ENCODE measurements at regions not wholly inside any gene's neighbourhood (a gene's known extent, or its start where the extent isn't known, plus 50 kb on each side); places are given as distances from the start of the nearest gene placed in this dataset.

DNA sequence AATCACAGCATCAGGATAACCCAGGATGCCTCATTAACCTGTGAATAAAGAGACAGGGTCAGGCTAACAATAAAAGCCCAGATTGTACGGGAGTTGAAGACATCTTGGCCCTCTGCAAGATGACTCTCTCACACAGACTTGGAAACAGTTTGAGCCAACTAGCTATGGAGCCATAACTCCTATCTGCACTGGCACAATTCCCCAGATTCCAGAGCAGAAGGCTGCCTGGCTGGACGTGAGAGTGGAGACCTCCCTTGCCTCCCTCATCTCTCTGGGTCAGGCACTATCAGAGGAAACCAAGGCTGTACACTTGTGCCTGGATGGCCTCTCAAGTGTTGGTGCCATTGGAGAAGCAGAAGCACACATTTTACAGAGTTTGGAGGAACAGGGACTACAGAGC is 312.6 kb downstream of the THBS2 start:
- no peaks in the 10 kb centered on the region for H3K36me3 ChIP-seq (ENCODE audit: control insufficient read depth in 4 of 4, insufficient read depth in 3 of 4, low read depth in 1 of 4, low read length in 3 of 4)
- no peak overlapping the region for H3K4me3 ChIP-seq (ENCODE audit: low read depth in 1 of 3, low read length in 3 of 3)
- no peak overlapping the region for H3K27ac ChIP-seq (ENCODE audit: low read depth in 1 of 2, low read length in 2 of 2)
- H3K4me1 ChIP-seq (ENCODE audit: control insufficient read depth in 4 of 4, insufficient read depth in 4 of 4, low read length in 3 of 4): no peaks in the 10 kb centered on the region
- TF ChIP-seq YY1 (IDR thresholded peaks at IDR 0.05) (no peak), TAF1 (conservative IDR thresholded peaks at IDR 0.05) (no peak), HNF4G (IDR thresholded peaks at IDR 0.05) (no peak), CTCF (IDR thresholded peaks at IDR 0.05; ENCODE audit: low read depth, low read length, missing input control) (no peak), ATF3 (IDR thresholded peaks at IDR 0.05) (no peak), EGR1 (IDR thresholded peaks at IDR 0.05; ENCODE audit: low read depth in 2 of 2) (no peak), MAX (IDR thresholded peaks at IDR 0.05) (no peak), FOXA1 (IDR thresholded peaks at IDR 0.05) (no peak), GABPA (IDR thresholded peaks at IDR 0.05 in 1 of 2, conservative IDR thresholded peaks at IDR 0.05 in 1 of 2) (no peak), JUND (IDR thresholded peaks at IDR 0.05) (no peak), RAD21 (IDR thresholded peaks at IDR 0.05) (no peak), NR2F2 (IDR thresholded peaks at IDR 0.05) (no peak), RXRA (IDR thresholded peaks at IDR 0.05) (no peak), ZBTB33 (IDR thresholded peaks at IDR 0.05) (no peak), SP1 (IDR thresholded peaks at IDR 0.05) (no peak)
- TF ChIP-seq, protein P1, sequence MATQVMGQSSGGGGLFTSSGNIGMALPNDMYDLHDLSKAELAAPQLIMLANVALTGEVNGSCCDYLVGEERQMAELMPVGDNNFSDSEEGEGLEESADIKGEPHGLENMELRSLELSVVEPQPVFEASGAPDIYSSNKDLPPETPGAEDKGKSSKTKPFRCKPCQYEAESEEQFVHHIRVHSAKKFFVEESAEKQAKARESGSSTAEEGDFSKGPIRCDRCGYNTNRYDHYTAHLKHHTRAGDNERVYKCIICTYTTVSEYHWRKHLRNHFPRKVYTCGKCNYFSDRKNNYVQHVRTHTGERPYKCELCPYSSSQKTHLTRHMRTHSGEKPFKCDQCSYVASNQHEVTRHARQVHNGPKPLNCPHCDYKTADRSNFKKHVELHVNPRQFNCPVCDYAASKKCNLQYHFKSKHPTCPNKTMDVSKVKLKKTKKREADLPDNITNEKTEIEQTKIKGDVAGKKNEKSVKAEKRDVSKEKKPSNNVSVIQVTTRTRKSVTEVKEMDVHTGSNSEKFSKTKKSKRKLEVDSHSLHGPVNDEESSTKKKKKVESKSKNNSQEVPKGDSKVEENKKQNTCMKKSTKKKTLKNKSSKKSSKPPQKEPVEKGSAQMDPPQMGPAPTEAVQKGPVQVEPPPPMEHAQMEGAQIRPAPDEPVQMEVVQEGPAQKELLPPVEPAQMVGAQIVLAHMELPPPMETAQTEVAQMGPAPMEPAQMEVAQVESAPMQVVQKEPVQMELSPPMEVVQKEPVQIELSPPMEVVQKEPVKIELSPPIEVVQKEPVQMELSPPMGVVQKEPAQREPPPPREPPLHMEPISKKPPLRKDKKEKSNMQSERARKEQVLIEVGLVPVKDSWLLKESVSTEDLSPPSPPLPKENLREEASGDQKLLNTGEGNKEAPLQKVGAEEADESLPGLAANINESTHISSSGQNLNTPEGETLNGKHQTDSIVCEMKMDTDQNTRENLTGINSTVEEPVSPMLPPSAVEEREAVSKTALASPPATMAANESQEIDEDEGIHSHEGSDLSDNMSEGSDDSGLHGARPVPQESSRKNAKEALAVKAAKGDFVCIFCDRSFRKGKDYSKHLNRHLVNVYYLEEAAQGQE (IDR thresholded peaks at IDR 0.05): no peak
- no peaks in the 10 kb centered on the region for H3K9me3 ChIP-seq (ENCODE audit: control insufficient read depth in 4 of 4, low read length in 3 of 4)
- H3K27me3 ChIP-seq (ENCODE audit: control insufficient read depth in 4 of 4, insufficient read depth in 4 of 4, low read length in 3 of 4): peaks cover 0 to 2% (median 0%) of the 10 kb centered on the region in 4 donors
- H3K9ac ChIP-seq (ENCODE audit: low read depth in 1 of 2, low read length in 2 of 2): no peak overlapping the region
- no peak for DNase-seq (ENCODE audit: low spot score)
- WGBS: 62% methylated on average over 2 of the region's 2 CpGs

DNA sequence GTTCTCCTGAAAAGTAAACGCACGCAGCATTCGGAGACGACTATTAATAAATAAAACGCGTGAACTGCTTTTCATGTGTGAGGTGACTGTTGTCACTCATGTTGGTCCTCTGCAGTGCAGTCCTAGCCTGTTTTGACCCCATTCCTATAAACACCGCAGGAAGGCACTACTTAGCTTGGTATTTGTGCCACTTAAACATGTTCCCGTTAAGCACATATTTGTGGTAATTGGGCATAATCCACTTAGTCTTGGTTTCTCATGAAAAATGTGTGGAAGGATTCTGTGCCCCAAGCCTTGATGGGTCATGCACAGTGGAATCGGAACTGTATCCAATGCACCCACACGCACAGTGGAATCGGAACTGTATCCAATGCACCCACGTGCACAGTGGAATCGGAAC is 313.9 kb downstream of the THBS2 start:
- H3K9ac ChIP-seq (ENCODE audit: low read depth in 1 of 2, low read length in 2 of 2): no peak overlapping the region
- H3K27me3 ChIP-seq (ENCODE audit: control insufficient read depth in 4 of 4, insufficient read depth in 4 of 4, low read length in 3 of 4): peaks cover 0 to 2% (median 0%) of the 10 kb centered on the region in 4 donors
- H3K4me3 ChIP-seq (ENCODE audit: low read depth in 1 of 3, low read length in 3 of 3): no peak overlapping the region
- WGBS: 79% methylated on average over 13 of the region's 13 CpGs
- no peak for DNase-seq (ENCODE audit: low spot score)
- H3K36me3 ChIP-seq (ENCODE audit: control insufficient read depth in 4 of 4, insufficient read depth in 3 of 4, low read depth in 1 of 4, low read length in 3 of 4): no peaks in the 10 kb centered on the region
- no peaks in the 10 kb centered on the region for H3K4me1 ChIP-seq (ENCODE audit: control insufficient read depth in 4 of 4, insufficient read depth in 4 of 4, low read length in 3 of 4)
- no peaks in the 10 kb centered on the region for H3K9me3 ChIP-seq (ENCODE audit: control insufficient read depth in 4 of 4, low read length in 3 of 4)
- no peak overlapping the region for H3K27ac ChIP-seq (ENCODE audit: low read depth in 1 of 2, low read length in 2 of 2)
- TF ChIP-seq SP1 (IDR thresholded peaks at IDR 0.05) (no peak), CTCF (IDR thresholded peaks at IDR 0.05; ENCODE audit: low read depth, low read length, missing input control) (no peak), FOXA1 (IDR thresholded peaks at IDR 0.05) (no peak), RAD21 (IDR thresholded peaks at IDR 0.05) (no peak), EGR1 (IDR thresholded peaks at IDR 0.05; ENCODE audit: low read depth in 2 of 2) (no peak), ATF3 (IDR thresholded peaks at IDR 0.05) (no peak), GABPA (IDR thresholded peaks at IDR 0.05 in 1 of 2, conservative IDR thresholded peaks at IDR 0.05 in 1 of 2) (no peak), NR2F2 (IDR thresholded peaks at IDR 0.05) (no peak), RXRA (IDR thresholded peaks at IDR 0.05) (no peak), FOXA2 (IDR thresholded peaks at IDR 0.05) (no peak), MAX (IDR thresholded peaks at IDR 0.05) (no peak)
- TF ChIP-seq, protein P1 (IDR thresholded peaks at IDR 0.05): no peak

All from liver (tissue), 8 donors.